Panc1 (cell line): ENCODE measurements at regions not wholly inside any gene's neighbourhood (a gene's known extent, or its start where the extent isn't known, plus 50 kb on each side); places are given as distances from the start of the nearest gene placed in this dataset.

ENCODE experiments used
- ATAC-seq: fragments of 200-7000 bp; cut with Tn5 transposase; 2 replicates; pipeline ENCODE4 v1.9.1; 2020; ENCODE audit warnings: mild to moderate bottlenecking, moderate library complexity
- BruUV-seq: library from RNA; stranded (reverse); fragments of 400-500 nt; replicated peaks from 2 replicates; lab custom pipeline; 2021; lab: Mats Ljungman, UMichigan
- CTCF ChIA-PET: fragments of 300-600 bp; sonication (Branson Sonifier 250); formaldehyde crosslinking; loops from one replicate; lab custom pipeline; 2022; ENCODE audit warnings: antibody characterized with exemption; lab: Charles Lee
- POLR2A ChIA-PET: fragments of 300-600 bp; sonication (Branson Sonifier 250); formaldehyde crosslinking; loops from one replicate; lab custom pipeline; 2022; ENCODE audit warnings: antibody characterized with exemption; lab: Charles Lee
- DNase-seq: peaks from one replicate; pipeline ENCODE4 v3.0.0-alpha.2; 2010; ENCODE audit warnings: low read depth, low spot score
- H3K27ac ChIP-seq: 2 replicates; pipeline ENCODE4 v1.5.1; 2011; ENCODE audit warnings: mild to moderate bottlenecking, low read length, inconsistent platforms
- H3K27me3 ChIP-seq: fragments of 200-500 bp; sonication (Bioruptor generic); 2 replicates; pipeline ENCODE4 v1.6.0; 2014; ENCODE audit warnings: low read length, inconsistent platforms; ENCODE audit not compliant: control insufficient read depth, insufficient read depth
- H3K36me3 ChIP-seq: fragments of 200-500 bp; sonication (Bioruptor generic); 2 replicates; pipeline ENCODE4 v1.5.1; 2014; ENCODE audit warnings: inconsistent platforms, mild to moderate bottlenecking, low read length, moderate library complexity; ENCODE audit not compliant: control insufficient read depth, insufficient read depth
- H3K4me1 ChIP-seq: 2 replicates; pipeline ENCODE4 v1.5.1; 2011; ENCODE audit warnings: inconsistent platforms, mild to moderate bottlenecking, low read length, moderate library complexity; ENCODE audit not compliant: control insufficient read depth, insufficient read depth
- H3K4me3 ChIP-seq, 2 experiments: 2 replicates each; pipeline ENCODE4 v1.5.1; 2011 to 2012; ENCODE audit warnings: low read depth in 2 of 2, low read length in 2 of 2, mild to moderate bottlenecking in 2 of 2, inconsistent platforms in 1 of 2, moderate library complexity in 1 of 2
- H3K9me3 ChIP-seq: fragments of 200-500 bp; sonication (Bioruptor generic); 2 replicates; pipeline ENCODE4 v1.5.1; 2014; ENCODE audit warnings: low read depth, mild to moderate bottlenecking, inconsistent platforms, low read length, moderate library complexity; ENCODE audit not compliant: control insufficient read depth, insufficient read depth
- CTCF ChIP-seq: fragments of 450-650 bp; IDR thresholded peaks from 2 replicates; pipeline ENCODE4 v1.5.1; 2017; ENCODE audit warnings: mild to moderate bottlenecking
- POLR2AphosphoS5 ChIP-seq: IDR thresholded peaks from 2 replicates; pipeline ENCODE4 v1.6.1; 2012; ENCODE audit warnings: mild to moderate bottlenecking, low read depth, low read length, moderate library complexity
- SIN3A ChIP-seq: IDR thresholded peaks from 2 replicates; pipeline ENCODE4 v1.6.1; 2012; ENCODE audit warnings: low read depth, mild to moderate bottlenecking, low read length, moderate library complexity, borderline replicate concordance; ENCODE audit not compliant: insufficient read depth
- TCF7L2 ChIP-seq: IDR thresholded peaks from 2 replicates; pipeline ENCODE4 v1.6.1; 2011; ENCODE audit warnings: mild to moderate bottlenecking, low read depth, low read length, inconsistent platforms
- in situ Hi-C: cut with HindIII; loops from 2 replicates; pipeline ENCODE4 v1.10.0; 2016; ENCODE audit warnings: low sequenced_read_pairs, low pct_unique_long_range_greater_than_20kb
- intact Hi-C: fragments of 100-400 bp; cut with micrococcal nuclease; formaldehyde crosslinking; loops from one replicate; pipeline ENCODE4 v1.10.0; 2022; ENCODE audit not compliant: unreplicated experiment
- TF ChIP-seq, protein P1 (sequence below), 2 experiments: IDR thresholded peaks; 2 replicates each; pipeline ENCODE4 v1.6.1; 2011 to 2012; ENCODE audit warnings: low read depth in 2 of 2, control low read depth in 1 of 2, low read length in 1 of 2, mild to moderate bottlenecking in 1 of 2, moderate library complexity in 1 of 2; ENCODE audit not compliant: insufficient read depth in 1 of 2

DNA sequence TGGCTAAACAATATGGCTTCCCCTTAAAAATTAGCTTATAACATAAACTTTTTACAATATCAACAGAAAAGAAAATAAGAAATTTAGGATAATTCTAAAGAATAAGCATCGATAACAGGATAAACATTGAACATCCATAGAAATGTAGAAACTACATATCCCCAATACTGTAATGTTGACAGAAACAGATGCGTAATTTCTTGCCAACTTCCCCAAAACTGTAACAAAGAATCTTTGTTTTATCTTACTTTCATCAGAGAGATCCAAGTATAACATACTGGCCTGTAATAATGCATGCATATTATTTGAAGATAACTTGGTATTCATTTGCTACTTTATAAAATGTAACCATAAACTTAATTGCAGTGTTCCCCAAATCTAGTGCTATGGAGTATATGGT lies 339.9 kb downstream of the ARL4A start:
- POLR2A ChIA-PET = no interaction called here
- BruUV-seq = no TSS peak
- no peak for DNase-seq
- in situ Hi-C loops (no loop called here), intact Hi-C loops (no loop called here)
- Histone ChIP-seq H3K36me3 (no peaks in the 10 kb centered on the region), H3K4me3 (no peak overlapping the region), H3K4me1 (no peaks in the 10 kb centered on the region), H3K27ac (no peak overlapping the region), H3K27me3 (no peaks in the 10 kb centered on the region), H3K9me3 (no peaks in the 10 kb centered on the region)
- ATAC-seq = no peak
- TF ChIP-seq SIN3A = no peak
- no peak for TF ChIP-seq TCF7L2
- no peak for TF ChIP-seq POLR2AphosphoS5
- TF ChIP-seq, protein P1, sequence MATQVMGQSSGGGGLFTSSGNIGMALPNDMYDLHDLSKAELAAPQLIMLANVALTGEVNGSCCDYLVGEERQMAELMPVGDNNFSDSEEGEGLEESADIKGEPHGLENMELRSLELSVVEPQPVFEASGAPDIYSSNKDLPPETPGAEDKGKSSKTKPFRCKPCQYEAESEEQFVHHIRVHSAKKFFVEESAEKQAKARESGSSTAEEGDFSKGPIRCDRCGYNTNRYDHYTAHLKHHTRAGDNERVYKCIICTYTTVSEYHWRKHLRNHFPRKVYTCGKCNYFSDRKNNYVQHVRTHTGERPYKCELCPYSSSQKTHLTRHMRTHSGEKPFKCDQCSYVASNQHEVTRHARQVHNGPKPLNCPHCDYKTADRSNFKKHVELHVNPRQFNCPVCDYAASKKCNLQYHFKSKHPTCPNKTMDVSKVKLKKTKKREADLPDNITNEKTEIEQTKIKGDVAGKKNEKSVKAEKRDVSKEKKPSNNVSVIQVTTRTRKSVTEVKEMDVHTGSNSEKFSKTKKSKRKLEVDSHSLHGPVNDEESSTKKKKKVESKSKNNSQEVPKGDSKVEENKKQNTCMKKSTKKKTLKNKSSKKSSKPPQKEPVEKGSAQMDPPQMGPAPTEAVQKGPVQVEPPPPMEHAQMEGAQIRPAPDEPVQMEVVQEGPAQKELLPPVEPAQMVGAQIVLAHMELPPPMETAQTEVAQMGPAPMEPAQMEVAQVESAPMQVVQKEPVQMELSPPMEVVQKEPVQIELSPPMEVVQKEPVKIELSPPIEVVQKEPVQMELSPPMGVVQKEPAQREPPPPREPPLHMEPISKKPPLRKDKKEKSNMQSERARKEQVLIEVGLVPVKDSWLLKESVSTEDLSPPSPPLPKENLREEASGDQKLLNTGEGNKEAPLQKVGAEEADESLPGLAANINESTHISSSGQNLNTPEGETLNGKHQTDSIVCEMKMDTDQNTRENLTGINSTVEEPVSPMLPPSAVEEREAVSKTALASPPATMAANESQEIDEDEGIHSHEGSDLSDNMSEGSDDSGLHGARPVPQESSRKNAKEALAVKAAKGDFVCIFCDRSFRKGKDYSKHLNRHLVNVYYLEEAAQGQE (IDR thresholded peaks at IDR 0.05; ENCODE audit: insufficient read depth in 1 of 2, low read depth in 2 of 2, low read length in 1 of 2) = no peak
- no peak for TF ChIP-seq CTCF
- CTCF ChIA-PET = no interaction called here

DNA sequence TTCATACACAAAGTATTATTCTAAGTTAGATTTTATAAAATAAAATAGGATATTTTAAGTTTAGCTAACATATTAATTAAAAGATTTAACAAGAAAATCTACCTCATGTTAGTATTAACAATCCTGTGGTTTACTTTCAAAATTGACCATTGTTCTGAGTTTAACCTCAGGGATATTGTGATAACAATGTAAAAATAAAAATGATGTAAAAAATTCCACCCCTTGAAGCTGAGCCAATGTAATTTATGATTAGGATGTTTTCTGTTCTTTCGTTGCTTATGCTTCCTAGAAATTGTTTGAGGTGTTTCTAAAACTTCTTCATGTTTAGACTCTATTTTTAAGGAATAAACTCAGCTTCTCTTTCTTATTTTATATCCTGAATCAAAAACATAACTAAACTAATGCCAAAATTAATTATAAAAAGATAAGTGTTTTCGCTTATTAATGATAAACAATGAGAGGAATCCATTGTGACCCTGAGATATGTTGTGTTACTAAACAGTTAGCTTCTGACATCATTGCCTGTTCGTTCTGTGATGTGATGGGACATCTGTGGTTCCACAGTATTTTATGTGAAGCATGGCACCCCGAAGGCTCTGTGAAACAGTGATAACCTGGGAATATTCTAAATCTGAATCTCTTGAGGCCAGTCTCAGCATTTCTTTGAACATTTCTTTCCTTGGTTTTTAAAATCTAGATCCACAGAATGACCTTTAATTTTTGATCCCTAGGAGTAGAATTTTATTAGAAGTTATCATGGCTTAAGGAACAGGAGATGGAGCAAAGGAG lies 340.8 kb downstream of the ARL4A start:
- CTCF ChIA-PET = no interaction called here
- DNase-seq (no peak), ATAC-seq (no peak)
- no peak for TF ChIP-seq TCF7L2
- no peak for TF ChIP-seq SIN3A
- no peak for TF ChIP-seq CTCF
- TF ChIP-seq, protein P1 (IDR thresholded peaks at IDR 0.05; ENCODE audit: insufficient read depth in 1 of 2, low read depth in 2 of 2, low read length in 1 of 2) = no peak
- no peak for TF ChIP-seq POLR2AphosphoS5
- H3K36me3 ChIP-seq = no peaks in the 10 kb centered on the region
- no peaks in the 10 kb centered on the region for H3K27me3 ChIP-seq
- H3K27ac ChIP-seq = no peak overlapping the region
- POLR2A ChIA-PET = no interaction called here
- H3K4me3 ChIP-seq = no peak overlapping the region
- no TSS peak for BruUV-seq
- H3K4me1 ChIP-seq = no peaks in the 10 kb centered on the region
- in situ Hi-C loops = no loop called here
- no peaks in the 10 kb centered on the region for H3K9me3 ChIP-seq
- intact Hi-C loops = no loop called here
